GM20000 (cell line): ENCODE measurements at regions not wholly inside any gene's neighbourhood (a gene's known extent, or its start where the extent isn't known, plus 50 kb on each side); places are given as distances from the start of the nearest gene placed in this dataset.

Experiments
- DNase-seq: peaks from one replicate; pipeline ENCODE4 v3.0.0; 2012; ENCODE audit warnings: low spot score
- CTCF ChIP-seq: IDR thresholded peaks from 2 replicates; pipeline ENCODE4 v1.5.1; 2012; ENCODE audit warnings: mild to moderate bottlenecking, control low read depth; ENCODE audit errors: extremely low read depth, missing control alignments

- no peak for DNase-seq
- TF ChIP-seq CTCF: no peak
These were observed 1652.0 kb downstream of the MRPL39 start for GRCh38 chr21:23955135-23955843.

GRCh38 chr21:23952269-23952668, 1655.0 kb downstream of the MRPL39 start:
- no peak for TF ChIP-seq CTCF
- DNase-seq: no peak

- TF ChIP-seq CTCF: no peak
- DNase-seq: no peak
These were observed 1656.0 kb downstream of the MRPL39 start for GRCh38 chr21:23951251-23951650.

- no peak for TF ChIP-seq CTCF
- no peak for DNase-seq
These were observed 1656.9 kb downstream of the MRPL39 start for GRCh38 chr21:23950344-23950743.

GRCh38 chr21:23949493-23949892, 1657.8 kb downstream of the MRPL39 start:
- TF ChIP-seq CTCF: no peak
- DNase-seq: no peak

GRCh38 chr21:23939369-23940065, 1667.8 kb downstream of the MRPL39 start:
- no peak for DNase-seq
- TF ChIP-seq CTCF: no peak

GRCh38 chr21:23936991-23937390, 1670.3 kb downstream of the MRPL39 start:
- DNase-seq: no peak
- no peak for TF ChIP-seq CTCF
